Nephron (organoid): ENCODE measurements at regions not wholly inside any gene's neighbourhood (a gene's known extent, or its start where the extent isn't known, plus 50 kb on each side); places are given as distances from the start of the nearest gene placed in this dataset.
"Not testable (repeated sequence)": the region's sequence is repeated elsewhere in the genome, so short reads cannot be mapped to it uniquely, and the experiment has no call there.

Experiments used
- H3K27ac Mint-ChIP-seq, 3 experiments: 2 replicates each; pipeline ENCODE4 v1.8.0; 2020; ENCODE audit warnings: mixed read lengths in 3 of 3, mild to moderate bottlenecking in 2 of 3, moderate library complexity in 1 of 3
- H3K27me3 Mint-ChIP-seq: 2 replicates; pipeline ENCODE4 v1.8.0; 2021; ENCODE audit warnings: low read depth, mild to moderate bottlenecking, moderate library complexity, mixed read lengths
- H3K36me3 Mint-ChIP-seq: 2 replicates; pipeline ENCODE4 v1.8.0; 2020; ENCODE audit warnings: low read depth, mixed read lengths
- H3K4me1 Mint-ChIP-seq: 2 replicates; pipeline ENCODE4 v1.8.0; 2020; ENCODE audit warnings: mixed read lengths
- H3K4me3 Mint-ChIP-seq, 3 experiments: 2 replicates each; pipeline ENCODE4 v1.8.0; 2020; ENCODE audit warnings: mild to moderate bottlenecking in 3 of 3, mixed read lengths in 3 of 3, moderate library complexity in 2 of 3
- H3K9me3 Mint-ChIP-seq: 2 replicates; pipeline ENCODE4 v1.8.0; 2020; ENCODE audit warnings: mixed read lengths
- CTCF ChIP-seq, 3 experiments: fragments of 200-600 bp; sonication (generic); IDR thresholded peaks; one replicate each; pipeline ENCODE4 v1.5.0; 2021; ENCODE audit warnings: antibody characterized with exemption in 3 of 3; ENCODE audit not compliant: unreplicated experiment in 3 of 3

GRCh38 chr9:72453797-72454196, 67.6 kb upstream of the TMC1 start:
- H3K9me3 Mint-ChIP-seq: peaks cover 2% of the 10 kb centered on the region
- peaks cover 2% of the 10 kb centered on the region for H3K4me1 Mint-ChIP-seq

GRCh38 chr9:72446241-72446640, 75.2 kb upstream of the TMC1 start:
- not testable (repeated sequence) for H3K9me3 Mint-ChIP-seq, H3K4me3 Mint-ChIP-seq, H3K36me3 Mint-ChIP-seq, H3K4me1 Mint-ChIP-seq, H3K27me3 Mint-ChIP-seq, H3K27ac Mint-ChIP-seq

More at GRCh38 chr9:72453797-72454196, 67.6 kb upstream of the TMC1 start:
- Mint-ChIP-seq H3K27me3 (no peaks in the 10 kb centered on the region), H3K27ac (peak overlapping the region in 1 of 3 experiments; percentile 85), H3K4me3 (no peak overlapping the region), H3K36me3 (no peaks in the 10 kb centered on the region)
- TF ChIP-seq CTCF (IDR thresholded peaks at IDR 0.05; ENCODE audit: unreplicated experiment in 3 of 3): no peak

GRCh38 chr9:72445306-72445995, 76.0 kb upstream of the TMC1 start:
- H3K27me3 Mint-ChIP-seq: no peaks in the 10 kb centered on the region

GRCh38 chr9:72444435-72444834, 77.0 kb upstream of the TMC1 start:
- no peak overlapping the region for H3K4me3 Mint-ChIP-seq
- no peaks in the 10 kb centered on the region for H3K27me3 Mint-ChIP-seq
- no peaks in the 10 kb centered on the region for H3K9me3 Mint-ChIP-seq
- no peak overlapping the region for H3K27ac Mint-ChIP-seq
- no peaks in the 10 kb centered on the region for H3K4me1 Mint-ChIP-seq
- H3K36me3 Mint-ChIP-seq: no peaks in the 10 kb centered on the region
- no peak for TF ChIP-seq CTCF (IDR thresholded peaks at IDR 0.05; ENCODE audit: unreplicated experiment in 3 of 3)

More at GRCh38 chr9:72445306-72445995, 76.0 kb upstream of the TMC1 start:
- Mint-ChIP-seq H3K4me1 (no peaks in the 10 kb centered on the region), H3K36me3 (no peaks in the 10 kb centered on the region), H3K27ac (no peak overlapping the region), H3K4me3 (no peak overlapping the region), H3K9me3 (peaks cover under 1% of the 10 kb centered on the region)
- TF ChIP-seq CTCF (IDR thresholded peaks at IDR 0.05; ENCODE audit: unreplicated experiment in 3 of 3): no peak

- no peak overlapping the region for H3K27ac Mint-ChIP-seq
- H3K36me3 Mint-ChIP-seq: no peaks in the 10 kb centered on the region
- H3K27me3 Mint-ChIP-seq: no peaks in the 10 kb centered on the region
- no peaks in the 10 kb centered on the region for H3K4me1 Mint-ChIP-seq
- TF ChIP-seq CTCF (IDR thresholded peaks at IDR 0.05; ENCODE audit: unreplicated experiment in 3 of 3): no peak
- H3K4me3 Mint-ChIP-seq: no peak overlapping the region
- H3K9me3 Mint-ChIP-seq: no peaks in the 10 kb centered on the region
Observed at GRCh38 chr9:72443855-72444254, 77.6 kb upstream of the TMC1 start.

GRCh38 chr9:72441848-72442607, 77.0 kb upstream of the ZFAND5 start:
- H3K4me1 Mint-ChIP-seq: no peaks in the 10 kb centered on the region
- H3K9me3 Mint-ChIP-seq: no peaks in the 10 kb centered on the region
- H3K27me3 Mint-ChIP-seq: no peaks in the 10 kb centered on the region

More at GRCh38 chr9:72441848-72442607, 77.0 kb upstream of the ZFAND5 start:
- Mint-ChIP-seq H3K36me3 (no peaks in the 10 kb centered on the region), H3K4me3 (no peak overlapping the region), H3K27ac (no peak overlapping the region)
- no peak for TF ChIP-seq CTCF (IDR thresholded peaks at IDR 0.05; ENCODE audit: unreplicated experiment in 3 of 3)
